WTC11 (cell line): ENCODE measurements at regions not wholly inside any gene's neighbourhood (a gene's known extent, or its start where the extent isn't known, plus 50 kb on each side); places are given as distances from the start of the nearest gene placed in this dataset.

Source experiments
- CREB1 ChIP-seq: sonication (generic); formaldehyde crosslinking; IDR thresholded peaks from 2 replicates; pipeline ENCODE4 v1.8.0; 2023; ENCODE audit warnings: mild to moderate bottlenecking, missing genetic modification reagents
- ESRRA ChIP-seq: sonication (generic); formaldehyde crosslinking; IDR thresholded peaks from 2 replicates; pipeline ENCODE4 v1.8.1; 2022; ENCODE audit warnings: mild to moderate bottlenecking, missing genetic modification reagents, borderline replicate concordance
- FOXP1 ChIP-seq: sonication (generic); formaldehyde crosslinking; IDR thresholded peaks from 2 replicates; pipeline ENCODE4 v1.8.0; 2022; ENCODE audit warnings: missing genetic modification reagents, mild to moderate bottlenecking, moderate library complexity, borderline replicate concordance
- KAT7 ChIP-seq: sonication (generic); formaldehyde crosslinking; IDR thresholded peaks from 2 replicates; pipeline ENCODE4 v1.8.1; 2023; ENCODE audit warnings: missing genetic modification reagents, mild to moderate bottlenecking, borderline replicate concordance
- TP53 ChIP-seq: sonication (generic); formaldehyde crosslinking; IDR thresholded peaks from 2 replicates; pipeline ENCODE4 v1.8.1; 2023; ENCODE audit warnings: mild to moderate bottlenecking, missing genetic modification reagents
- ZNF232 ChIP-seq: sonication (generic); formaldehyde crosslinking; IDR thresholded peaks from 2 replicates; pipeline ENCODE4 v1.8.0; 2022; ENCODE audit warnings: mild to moderate bottlenecking, missing genetic modification reagents
- ZNF671 ChIP-seq: fragments of 250-450 bp; sonication (Bioruptor Pico); IDR thresholded peaks from 2 replicates; pipeline ENCODE4 v1.8.0; 2021; ENCODE audit warnings: mild to moderate bottlenecking
- TF ChIP-seq, protein P1 (sequence below): fragments of 200-600 bp; IDR thresholded peaks from 2 replicates; pipeline ENCODE4 v1.8.0; 2022; ENCODE audit warnings: antibody characterized with exemption
- TF ChIP-seq, protein P2 (sequence below): sonication (generic); formaldehyde crosslinking; IDR thresholded peaks from 2 replicates; pipeline ENCODE4 v1.8.0; 2022; ENCODE audit warnings: mild to moderate bottlenecking, missing genetic modification reagents
- TF ChIP-seq, protein P3 (sequence below): sonication (generic); formaldehyde crosslinking; IDR thresholded peaks from 2 replicates; pipeline ENCODE4 v1.8.1; 2023; ENCODE audit warnings: mild to moderate bottlenecking, missing genetic modification reagents
- TF ChIP-seq, protein P4 (sequence below): sonication (generic); formaldehyde crosslinking; IDR thresholded peaks from 2 replicates; pipeline ENCODE4 v1.8.1; 2022; ENCODE audit warnings: low read depth, mild to moderate bottlenecking, moderate library complexity, missing genetic modification reagents, borderline replicate concordance
- TF ChIP-seq, protein P5 (sequence below): sonication (generic); formaldehyde crosslinking; IDR thresholded peaks from 2 replicates; pipeline ENCODE4 v1.8.1; 2022; ENCODE audit warnings: low read depth, missing genetic modification reagents, borderline replicate concordance

DNA sequence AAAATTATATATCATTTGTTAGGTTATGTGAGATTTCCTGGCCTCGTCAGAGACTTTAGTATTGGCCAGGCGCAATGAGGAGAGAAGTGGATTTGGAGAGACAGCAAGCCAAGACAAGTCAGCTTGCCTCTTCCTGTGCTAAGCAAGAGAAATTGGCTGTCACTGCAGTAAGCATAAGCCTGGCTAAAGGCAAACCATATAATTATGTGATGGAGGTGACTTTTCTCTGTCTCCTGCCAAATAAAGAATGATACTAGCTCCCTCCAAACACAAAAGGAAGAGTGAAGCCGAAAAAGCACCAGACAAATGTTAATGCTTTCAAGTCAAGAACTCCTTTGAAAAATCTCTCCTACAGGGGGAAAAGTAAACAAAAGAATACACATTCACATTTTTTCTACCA is 2246.0 kb downstream of the ARAP2 start:
- TF ChIP-seq, protein P1, sequence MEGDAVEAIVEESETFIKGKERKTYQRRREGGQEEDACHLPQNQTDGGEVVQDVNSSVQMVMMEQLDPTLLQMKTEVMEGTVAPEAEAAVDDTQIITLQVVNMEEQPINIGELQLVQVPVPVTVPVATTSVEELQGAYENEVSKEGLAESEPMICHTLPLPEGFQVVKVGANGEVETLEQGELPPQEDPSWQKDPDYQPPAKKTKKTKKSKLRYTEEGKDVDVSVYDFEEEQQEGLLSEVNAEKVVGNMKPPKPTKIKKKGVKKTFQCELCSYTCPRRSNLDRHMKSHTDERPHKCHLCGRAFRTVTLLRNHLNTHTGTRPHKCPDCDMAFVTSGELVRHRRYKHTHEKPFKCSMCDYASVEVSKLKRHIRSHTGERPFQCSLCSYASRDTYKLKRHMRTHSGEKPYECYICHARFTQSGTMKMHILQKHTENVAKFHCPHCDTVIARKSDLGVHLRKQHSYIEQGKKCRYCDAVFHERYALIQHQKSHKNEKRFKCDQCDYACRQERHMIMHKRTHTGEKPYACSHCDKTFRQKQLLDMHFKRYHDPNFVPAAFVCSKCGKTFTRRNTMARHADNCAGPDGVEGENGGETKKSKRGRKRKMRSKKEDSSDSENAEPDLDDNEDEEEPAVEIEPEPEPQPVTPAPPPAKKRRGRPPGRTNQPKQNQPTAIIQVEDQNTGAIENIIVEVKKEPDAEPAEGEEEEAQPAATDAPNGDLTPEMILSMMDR: no peak
- TF ChIP-seq ZNF671 (CRISPR knock-in tag): no peak
- TF ChIP-seq TP53 (CRISPR knock-in tag): no peak
- TF ChIP-seq ZNF232 (CRISPR knock-in tag): no peak
- TF ChIP-seq, protein P2, sequence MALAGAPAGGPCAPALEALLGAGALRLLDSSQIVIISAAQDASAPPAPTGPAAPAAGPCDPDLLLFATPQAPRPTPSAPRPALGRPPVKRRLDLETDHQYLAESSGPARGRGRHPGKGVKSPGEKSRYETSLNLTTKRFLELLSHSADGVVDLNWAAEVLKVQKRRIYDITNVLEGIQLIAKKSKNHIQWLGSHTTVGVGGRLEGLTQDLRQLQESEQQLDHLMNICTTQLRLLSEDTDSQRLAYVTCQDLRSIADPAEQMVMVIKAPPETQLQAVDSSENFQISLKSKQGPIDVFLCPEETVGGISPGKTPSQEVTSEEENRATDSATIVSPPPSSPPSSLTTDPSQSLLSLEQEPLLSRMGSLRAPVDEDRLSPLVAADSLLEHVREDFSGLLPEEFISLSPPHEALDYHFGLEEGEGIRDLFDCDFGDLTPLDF (CRISPR knock-in tag): no peak
- TF ChIP-seq, protein P3, sequence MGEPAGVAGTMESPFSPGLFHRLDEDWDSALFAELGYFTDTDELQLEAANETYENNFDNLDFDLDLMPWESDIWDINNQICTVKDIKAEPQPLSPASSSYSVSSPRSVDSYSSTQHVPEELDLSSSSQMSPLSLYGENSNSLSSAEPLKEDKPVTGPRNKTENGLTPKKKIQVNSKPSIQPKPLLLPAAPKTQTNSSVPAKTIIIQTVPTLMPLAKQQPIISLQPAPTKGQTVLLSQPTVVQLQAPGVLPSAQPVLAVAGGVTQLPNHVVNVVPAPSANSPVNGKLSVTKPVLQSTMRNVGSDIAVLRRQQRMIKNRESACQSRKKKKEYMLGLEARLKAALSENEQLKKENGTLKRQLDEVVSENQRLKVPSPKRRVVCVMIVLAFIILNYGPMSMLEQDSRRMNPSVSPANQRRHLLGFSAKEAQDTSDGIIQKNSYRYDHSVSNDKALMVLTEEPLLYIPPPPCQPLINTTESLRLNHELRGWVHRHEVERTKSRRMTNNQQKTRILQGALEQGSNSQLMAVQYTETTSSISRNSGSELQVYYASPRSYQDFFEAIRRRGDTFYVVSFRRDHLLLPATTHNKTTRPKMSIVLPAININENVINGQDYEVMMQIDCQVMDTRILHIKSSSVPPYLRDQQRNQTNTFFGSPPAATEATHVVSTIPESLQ (CRISPR knock-in tag): no peak
- no peak for TF ChIP-seq ESRRA
- TF ChIP-seq, protein P4, sequence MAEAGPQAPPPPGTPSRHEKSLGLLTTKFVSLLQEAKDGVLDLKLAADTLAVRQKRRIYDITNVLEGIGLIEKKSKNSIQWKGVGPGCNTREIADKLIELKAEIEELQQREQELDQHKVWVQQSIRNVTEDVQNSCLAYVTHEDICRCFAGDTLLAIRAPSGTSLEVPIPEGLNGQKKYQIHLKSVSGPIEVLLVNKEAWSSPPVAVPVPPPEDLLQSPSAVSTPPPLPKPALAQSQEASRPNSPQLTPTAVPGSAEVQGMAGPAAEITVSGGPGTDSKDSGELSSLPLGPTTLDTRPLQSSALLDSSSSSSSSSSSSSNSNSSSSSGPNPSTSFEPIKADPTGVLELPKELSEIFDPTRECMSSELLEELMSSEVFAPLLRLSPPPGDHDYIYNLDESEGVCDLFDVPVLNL: no peak
- TF ChIP-seq, protein P5, sequence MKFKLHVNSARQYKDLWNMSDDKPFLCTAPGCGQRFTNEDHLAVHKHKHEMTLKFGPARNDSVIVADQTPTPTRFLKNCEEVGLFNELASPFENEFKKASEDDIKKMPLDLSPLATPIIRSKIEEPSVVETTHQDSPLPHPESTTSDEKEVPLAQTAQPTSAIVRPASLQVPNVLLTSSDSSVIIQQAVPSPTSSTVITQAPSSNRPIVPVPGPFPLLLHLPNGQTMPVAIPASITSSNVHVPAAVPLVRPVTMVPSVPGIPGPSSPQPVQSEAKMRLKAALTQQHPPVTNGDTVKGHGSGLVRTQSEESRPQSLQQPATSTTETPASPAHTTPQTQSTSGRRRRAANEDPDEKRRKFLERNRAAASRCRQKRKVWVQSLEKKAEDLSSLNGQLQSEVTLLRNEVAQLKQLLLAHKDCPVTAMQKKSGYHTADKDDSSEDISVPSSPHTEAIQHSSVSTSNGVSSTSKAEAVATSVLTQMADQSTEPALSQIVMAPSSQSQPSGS (CRISPR knock-in tag): no peak
- no peak for TF ChIP-seq FOXP1
- TF ChIP-seq CREB1: no peak
- TF ChIP-seq KAT7: no peak
